H7 (cell line): ENCODE measurements at regions not wholly inside any gene's neighbourhood (a gene's known extent, or its start where the extent isn't known, plus 50 kb on each side); places are given as distances from the start of the nearest gene placed in this dataset.

ENCODE experiments used
- DNase-seq: peaks from one replicate; pipeline ENCODE4 v3.0.0; 2012
- H3K27me3 ChIP-seq: 2 replicates; pipeline ENCODE4 v1.6.0; 2011; ENCODE audit warnings: mild to moderate bottlenecking, low read length; ENCODE audit not compliant: control insufficient read depth, insufficient read depth
- H3K36me3 ChIP-seq: replicated peaks from 2 replicates; pipeline ENCODE4 v1.5.1; 2011; ENCODE audit warnings: low read length; ENCODE audit not compliant: control insufficient read depth, insufficient read depth
- H3K4me3 ChIP-seq: 2 replicates; pipeline ENCODE4 v1.5.1; 2011; ENCODE audit warnings: low read depth, mild to moderate bottlenecking, control low read depth, low read length, moderate library complexity; ENCODE audit not compliant: insufficient read depth

- DNase-seq, result no peak
- H3K36me3 ChIP-seq, result no peaks in the 10 kb centered on the region
- no peaks in the 10 kb centered on the region for H3K27me3 ChIP-seq
- no peak overlapping the region for H3K4me3 ChIP-seq
Measured at GRCh38 chr2:65737452-65738011, 305.1 kb upstream of the SPRED2 start.

- DNase-seq, result no peak
- no peak overlapping the region for H3K4me3 ChIP-seq
- H3K36me3 ChIP-seq, result no peaks in the 10 kb centered on the region
- H3K27me3 ChIP-seq, result no peaks in the 10 kb centered on the region
Measured at GRCh38 chr2:65731476-65731875, 299.1 kb upstream of the SPRED2 start.

DNA sequence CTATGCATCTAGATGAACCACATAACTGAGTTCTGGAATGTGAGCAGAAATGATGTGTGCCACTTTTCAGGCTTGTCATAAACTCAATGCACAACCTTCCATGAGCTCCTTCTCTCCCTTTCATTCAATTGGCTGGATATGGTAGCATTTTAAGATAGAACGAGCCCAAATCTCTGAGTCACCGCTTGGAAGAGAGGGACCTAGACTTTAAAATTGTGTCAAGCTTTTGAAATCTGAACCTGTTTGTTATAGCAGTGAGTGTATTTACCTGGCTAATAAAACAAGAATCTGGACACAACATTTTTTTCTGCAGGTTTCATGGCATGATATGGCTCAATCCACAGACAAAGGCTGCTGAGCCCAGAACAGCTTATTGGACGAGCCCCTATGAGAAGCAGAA is 297.8 kb upstream of the SPRED2 start:
- no peaks in the 10 kb centered on the region for H3K36me3 ChIP-seq
- no peak for DNase-seq
- no peaks in the 10 kb centered on the region for H3K27me3 ChIP-seq
- H3K4me3 ChIP-seq, result no peak overlapping the region

- no peak for DNase-seq
- no peaks in the 10 kb centered on the region for H3K36me3 ChIP-seq
- no peak overlapping the region for H3K4me3 ChIP-seq
- no peaks in the 10 kb centered on the region for H3K27me3 ChIP-seq
Measured at GRCh38 chr2:65729246-65729645, 296.8 kb upstream of the SPRED2 start.

- no peak for DNase-seq
- H3K4me3 ChIP-seq, result no peak overlapping the region
- H3K27me3 ChIP-seq, result no peaks in the 10 kb centered on the region
- no peaks in the 10 kb centered on the region for H3K36me3 ChIP-seq
Measured at GRCh38 chr2:65728477-65729180, 296.2 kb upstream of the SPRED2 start.

DNA sequence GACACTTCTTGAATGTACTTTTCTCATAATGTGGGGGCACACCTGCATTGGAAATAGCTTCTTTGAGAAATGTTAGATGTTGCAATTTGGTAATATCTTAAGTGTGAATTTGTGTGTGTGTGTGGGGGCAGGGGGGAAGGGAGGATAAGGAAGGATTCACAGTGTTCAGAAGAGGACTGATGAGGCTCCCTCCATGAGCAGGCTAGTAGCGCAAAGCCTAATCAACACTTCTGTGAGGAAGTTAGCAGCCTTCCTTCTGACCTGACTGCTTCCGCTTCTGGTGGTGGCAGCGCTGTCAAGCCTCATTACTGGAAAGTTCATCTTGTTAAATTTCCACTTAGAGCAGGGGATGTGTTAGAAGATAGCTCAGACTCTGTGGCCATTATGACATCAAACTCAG is 295.4 kb upstream of the SPRED2 start:
- H3K36me3 ChIP-seq, result no peaks in the 10 kb centered on the region
- no peaks in the 10 kb centered on the region for H3K27me3 ChIP-seq
- H3K4me3 ChIP-seq, result no peak overlapping the region
- no peak for DNase-seq

DNA sequence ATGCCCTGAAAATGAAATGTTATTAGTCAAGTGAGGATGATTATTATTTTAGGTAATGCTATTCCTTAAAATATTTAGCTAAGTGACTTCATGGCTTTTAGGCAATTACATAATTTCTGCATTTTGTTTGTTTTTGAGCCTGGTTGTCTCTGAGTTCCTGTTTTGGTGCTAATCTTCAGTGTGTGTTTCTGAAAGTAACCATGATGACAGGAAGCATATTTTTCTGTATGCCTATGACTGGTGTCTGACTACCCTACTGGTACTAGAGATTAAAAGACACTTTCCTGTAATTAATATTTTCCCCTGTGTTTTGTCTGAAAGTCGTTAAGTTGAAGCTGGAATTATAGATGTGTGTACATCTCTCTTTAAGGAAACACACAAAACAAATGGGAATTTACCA is 295.0 kb upstream of the SPRED2 start:
- Histone ChIP-seq H3K4me3 (no peak overlapping the region), H3K36me3 (no peaks in the 10 kb centered on the region), H3K27me3 (no peaks in the 10 kb centered on the region)
- no peak for DNase-seq

GRCh38 chr2:65724752-65725151 is 292.4 kb upstream of the SPRED2 start:
- no peaks in the 10 kb centered on the region for H3K36me3 ChIP-seq
- no peak overlapping the region for H3K4me3 ChIP-seq
- DNase-seq, result no peak
- H3K27me3 ChIP-seq, result no peaks in the 10 kb centered on the region

- H3K27me3 ChIP-seq, result no peaks in the 10 kb centered on the region
- DNase-seq, result no peak
- H3K36me3 ChIP-seq, result no peaks in the 10 kb centered on the region
- H3K4me3 ChIP-seq, result no peak overlapping the region
Measured at GRCh38 chr2:65724336-65724735, 291.9 kb upstream of the SPRED2 start.

DNA sequence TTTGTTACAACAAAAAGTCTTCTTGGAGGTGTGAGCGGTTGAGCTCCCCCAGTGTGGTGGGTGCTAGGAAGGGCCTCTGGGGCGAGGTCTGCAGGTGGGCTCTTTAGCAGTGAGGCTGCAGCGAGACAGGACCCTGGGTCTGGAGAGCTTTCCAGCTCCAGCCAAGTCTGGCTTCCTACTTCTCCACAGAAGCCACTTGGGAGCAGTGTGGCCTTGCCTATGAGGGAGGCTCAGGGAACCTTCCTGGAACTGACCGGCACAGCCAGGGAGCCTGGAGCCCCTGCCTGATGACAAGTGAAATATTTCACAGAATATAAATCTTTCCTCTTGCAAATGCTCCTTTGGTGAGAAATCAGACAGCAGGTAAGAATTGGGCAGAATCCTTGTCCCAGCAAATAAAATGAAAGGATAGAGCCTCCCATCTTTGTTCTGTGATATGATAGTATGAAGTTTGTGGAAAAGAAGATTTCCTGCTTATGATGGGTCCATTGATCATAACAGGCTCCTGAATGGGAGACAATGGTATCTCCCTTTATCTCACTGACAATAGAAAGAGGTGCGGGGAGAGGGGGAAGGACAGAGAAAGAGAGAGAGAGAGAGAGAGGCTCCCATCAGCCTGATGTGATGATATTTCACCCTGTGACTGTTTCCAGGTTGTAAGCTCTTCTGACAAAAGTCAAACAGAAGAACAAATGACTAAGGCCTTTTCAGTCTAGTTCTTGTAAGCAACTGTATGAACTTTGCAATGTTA is 289.8 kb upstream of the SPRED2 start:
- Histone ChIP-seq H3K36me3 (no peaks in the 10 kb centered on the region), H3K27me3 (no peaks in the 10 kb centered on the region), H3K4me3 (no peak overlapping the region)
- DNase-seq, result peak; percentile 29

DNA sequence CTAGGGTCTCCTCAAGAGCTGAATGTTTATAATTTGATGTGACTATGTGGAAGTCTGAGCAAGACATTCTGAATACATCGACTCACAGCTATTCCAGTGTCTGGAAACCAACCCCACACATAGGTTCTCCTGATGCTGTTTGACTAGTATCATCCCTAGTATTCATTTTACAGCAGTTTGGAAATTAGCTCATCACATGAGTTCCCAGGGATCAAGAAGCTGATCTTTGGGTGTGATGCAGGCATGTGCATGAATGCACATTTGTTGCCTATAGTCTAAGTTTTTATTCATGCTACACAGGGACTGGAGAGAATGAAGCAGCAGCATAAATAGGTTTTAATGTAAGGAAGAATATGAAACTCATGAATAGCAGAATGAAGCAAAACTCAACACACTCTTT is 284.3 kb upstream of the SPRED2 start:
- no peaks in the 10 kb centered on the region for H3K27me3 ChIP-seq
- DNase-seq, result no peak
- no peaks in the 10 kb centered on the region for H3K36me3 ChIP-seq
- H3K4me3 ChIP-seq, result no peak overlapping the region

DNA sequence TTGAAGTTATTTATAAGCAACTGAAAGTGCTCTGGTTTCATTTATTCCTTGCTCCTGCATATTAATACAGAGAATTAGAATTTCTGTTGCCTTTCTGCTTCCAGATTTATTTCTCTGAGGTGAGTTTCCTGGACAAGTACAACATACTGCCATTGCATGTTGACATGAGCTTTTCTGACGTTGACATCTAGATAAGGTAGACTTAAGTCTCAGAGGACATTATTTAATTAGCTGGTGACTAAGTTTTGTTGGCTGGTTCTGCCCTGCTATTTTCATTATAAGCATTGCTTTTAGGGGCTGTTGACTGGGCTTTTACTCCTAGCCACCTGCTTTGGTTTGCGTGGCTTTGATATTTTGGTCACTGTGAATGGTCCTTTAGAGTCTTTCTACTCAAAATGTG is 282.9 kb upstream of the SPRED2 start:
- no peak overlapping the region for H3K4me3 ChIP-seq
- DNase-seq, result no peak
- no peaks in the 10 kb centered on the region for H3K27me3 ChIP-seq
- H3K36me3 ChIP-seq, result no peaks in the 10 kb centered on the region

DNA sequence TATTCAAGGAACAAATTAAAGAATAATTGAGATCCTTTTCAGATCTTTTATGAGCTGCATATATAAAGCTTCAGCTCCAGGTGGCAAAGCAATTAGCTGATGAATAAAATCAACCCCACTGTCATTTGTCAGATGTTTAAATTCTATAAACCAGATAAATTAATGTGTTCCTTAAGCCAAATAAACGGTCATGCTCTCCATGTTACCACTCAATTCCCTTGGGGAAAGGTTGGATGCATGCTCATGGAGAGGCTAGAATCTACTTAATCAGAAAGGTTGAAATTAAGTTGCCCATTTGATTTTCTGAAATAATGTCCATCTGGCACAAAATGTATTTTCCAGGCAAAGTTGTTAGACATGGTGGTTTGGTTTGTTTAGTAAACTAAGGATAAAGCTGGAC is 282.5 kb upstream of the SPRED2 start:
- Histone ChIP-seq H3K27me3 (no peaks in the 10 kb centered on the region), H3K4me3 (no peak overlapping the region), H3K36me3 (no peaks in the 10 kb centered on the region)
- DNase-seq, result no peak

GRCh38 chr2:65711863-65712262 is 279.5 kb upstream of the SPRED2 start:
- no peak overlapping the region for H3K4me3 ChIP-seq
- no peak for DNase-seq
- H3K36me3 ChIP-seq, result no peaks in the 10 kb centered on the region
- H3K27me3 ChIP-seq, result no peaks in the 10 kb centered on the region

DNA sequence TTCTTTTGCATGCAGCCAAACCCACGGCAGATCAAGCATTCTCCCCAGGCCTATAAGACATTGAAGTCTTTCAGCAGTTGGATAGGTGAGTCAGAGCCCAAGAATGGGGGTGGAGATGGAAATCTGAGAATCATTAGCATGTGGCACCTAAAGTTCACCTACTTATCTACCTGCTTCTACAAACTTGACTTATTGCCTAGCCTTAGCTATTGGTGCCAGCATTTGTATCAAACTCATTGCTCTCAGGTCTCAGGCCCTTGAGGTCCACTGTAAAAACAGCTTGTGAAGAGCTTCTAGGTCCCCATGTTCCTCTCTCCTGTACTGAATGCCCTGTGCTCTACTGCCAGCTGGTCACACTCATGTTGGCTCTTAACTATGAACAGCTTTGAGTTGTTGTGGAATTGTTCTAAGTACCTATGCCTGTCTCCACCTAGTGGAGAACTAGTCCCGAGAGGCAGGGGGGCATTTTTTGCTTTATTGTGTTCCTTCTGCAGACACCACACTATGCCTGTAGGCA is 278.4 kb upstream of the SPRED2 start:
- no peak overlapping the region for H3K4me3 ChIP-seq
- H3K27me3 ChIP-seq, result no peaks in the 10 kb centered on the region
- no peaks in the 10 kb centered on the region for H3K36me3 ChIP-seq
- DNase-seq, result peak; percentile 52
